ENCODE measurements at regions not wholly inside any gene's neighbourhood (a gene's known extent, or its start where the extent isn't known, plus 50 kb on each side); places are given as distances from the start of the nearest gene placed in this dataset.

DNA sequence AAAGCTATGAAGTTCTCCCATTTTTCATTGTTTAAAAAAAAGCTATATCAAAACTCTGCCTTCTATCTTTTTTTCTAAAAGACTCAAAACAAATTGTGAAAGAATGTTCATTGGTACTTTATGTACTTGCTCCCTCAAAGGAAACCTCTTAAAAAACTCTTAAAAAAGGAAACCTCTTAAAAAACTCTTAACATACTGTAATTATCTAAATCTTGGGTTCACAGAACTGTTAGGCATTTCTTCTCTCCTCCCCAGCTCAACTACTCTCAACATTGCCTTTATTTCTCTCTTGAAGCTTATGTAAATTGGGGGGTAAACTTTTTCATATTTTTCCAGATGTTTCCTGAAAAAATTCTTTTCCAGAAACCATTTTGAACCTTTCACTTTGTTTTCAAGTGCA lies 330.5 kb upstream of the SLC39A10 start (continued):
- TF ChIP-seq, protein P1, sequence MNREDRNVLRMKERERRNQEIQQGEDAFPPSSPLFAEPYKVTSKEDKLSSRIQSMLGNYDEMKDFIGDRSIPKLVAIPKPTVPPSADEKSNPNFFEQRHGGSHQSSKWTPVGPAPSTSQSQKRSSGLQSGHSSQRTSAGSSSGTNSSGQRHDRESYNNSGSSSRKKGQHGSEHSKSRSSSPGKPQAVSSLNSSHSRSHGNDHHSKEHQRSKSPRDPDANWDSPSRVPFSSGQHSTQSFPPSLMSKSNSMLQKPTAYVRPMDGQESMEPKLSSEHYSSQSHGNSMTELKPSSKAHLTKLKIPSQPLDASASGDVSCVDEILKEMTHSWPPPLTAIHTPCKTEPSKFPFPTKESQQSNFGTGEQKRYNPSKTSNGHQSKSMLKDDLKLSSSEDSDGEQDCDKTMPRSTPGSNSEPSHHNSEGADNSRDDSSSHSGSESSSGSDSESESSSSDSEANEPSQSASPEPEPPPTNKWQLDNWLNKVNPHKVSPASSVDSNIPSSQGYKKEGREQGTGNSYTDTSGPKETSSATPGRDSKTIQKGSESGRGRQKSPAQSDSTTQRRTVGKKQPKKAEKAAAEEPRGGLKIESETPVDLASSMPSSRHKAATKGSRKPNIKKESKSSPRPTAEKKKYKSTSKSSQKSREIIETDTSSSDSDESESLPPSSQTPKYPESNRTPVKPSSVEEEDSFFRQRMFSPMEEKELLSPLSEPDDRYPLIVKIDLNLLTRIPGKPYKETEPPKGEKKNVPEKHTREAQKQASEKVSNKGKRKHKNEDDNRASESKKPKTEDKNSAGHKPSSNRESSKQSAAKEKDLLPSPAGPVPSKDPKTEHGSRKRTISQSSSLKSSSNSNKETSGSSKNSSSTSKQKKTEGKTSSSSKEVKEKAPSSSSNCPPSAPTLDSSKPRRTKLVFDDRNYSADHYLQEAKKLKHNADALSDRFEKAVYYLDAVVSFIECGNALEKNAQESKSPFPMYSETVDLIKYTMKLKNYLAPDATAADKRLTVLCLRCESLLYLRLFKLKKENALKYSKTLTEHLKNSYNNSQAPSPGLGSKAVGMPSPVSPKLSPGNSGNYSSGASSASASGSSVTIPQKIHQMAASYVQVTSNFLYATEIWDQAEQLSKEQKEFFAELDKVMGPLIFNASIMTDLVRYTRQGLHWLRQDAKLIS (CRISPR knock-in tag; IDR thresholded peaks at IDR 0.05; ENCODE audit: borderline replicate concordance), result no peak
- TF ChIP-seq ZNF219 (CRISPR knock-in tag; IDR thresholded peaks at IDR 0.05; ENCODE audit: borderline replicate concordance) (no peak), IRF2 (CRISPR knock-in tag; IDR thresholded peaks at IDR 0.05; ENCODE audit: borderline replicate concordance, low read depth) (no peak)

DNA sequence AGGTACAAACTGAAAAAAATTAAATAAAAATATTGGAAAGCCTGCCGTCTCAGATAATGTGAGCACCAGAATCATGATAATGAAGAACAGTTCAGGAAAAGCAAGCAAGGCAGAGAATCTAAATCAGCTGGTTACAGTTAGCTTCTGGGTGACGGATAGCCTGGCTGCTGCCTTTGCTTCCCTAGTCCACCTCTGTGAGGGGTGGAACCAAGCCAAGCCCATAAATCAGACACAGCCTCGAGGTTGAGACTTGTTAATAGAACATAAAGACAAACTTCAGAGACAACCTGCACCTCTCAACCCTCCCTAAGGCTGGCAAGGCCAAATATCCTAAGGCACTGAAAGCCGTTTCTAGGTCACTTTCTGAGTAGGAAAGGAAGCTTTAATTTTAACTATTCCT lies 334.7 kb upstream of the SLC39A10 start:
- TF ChIP-seq, protein P2, sequence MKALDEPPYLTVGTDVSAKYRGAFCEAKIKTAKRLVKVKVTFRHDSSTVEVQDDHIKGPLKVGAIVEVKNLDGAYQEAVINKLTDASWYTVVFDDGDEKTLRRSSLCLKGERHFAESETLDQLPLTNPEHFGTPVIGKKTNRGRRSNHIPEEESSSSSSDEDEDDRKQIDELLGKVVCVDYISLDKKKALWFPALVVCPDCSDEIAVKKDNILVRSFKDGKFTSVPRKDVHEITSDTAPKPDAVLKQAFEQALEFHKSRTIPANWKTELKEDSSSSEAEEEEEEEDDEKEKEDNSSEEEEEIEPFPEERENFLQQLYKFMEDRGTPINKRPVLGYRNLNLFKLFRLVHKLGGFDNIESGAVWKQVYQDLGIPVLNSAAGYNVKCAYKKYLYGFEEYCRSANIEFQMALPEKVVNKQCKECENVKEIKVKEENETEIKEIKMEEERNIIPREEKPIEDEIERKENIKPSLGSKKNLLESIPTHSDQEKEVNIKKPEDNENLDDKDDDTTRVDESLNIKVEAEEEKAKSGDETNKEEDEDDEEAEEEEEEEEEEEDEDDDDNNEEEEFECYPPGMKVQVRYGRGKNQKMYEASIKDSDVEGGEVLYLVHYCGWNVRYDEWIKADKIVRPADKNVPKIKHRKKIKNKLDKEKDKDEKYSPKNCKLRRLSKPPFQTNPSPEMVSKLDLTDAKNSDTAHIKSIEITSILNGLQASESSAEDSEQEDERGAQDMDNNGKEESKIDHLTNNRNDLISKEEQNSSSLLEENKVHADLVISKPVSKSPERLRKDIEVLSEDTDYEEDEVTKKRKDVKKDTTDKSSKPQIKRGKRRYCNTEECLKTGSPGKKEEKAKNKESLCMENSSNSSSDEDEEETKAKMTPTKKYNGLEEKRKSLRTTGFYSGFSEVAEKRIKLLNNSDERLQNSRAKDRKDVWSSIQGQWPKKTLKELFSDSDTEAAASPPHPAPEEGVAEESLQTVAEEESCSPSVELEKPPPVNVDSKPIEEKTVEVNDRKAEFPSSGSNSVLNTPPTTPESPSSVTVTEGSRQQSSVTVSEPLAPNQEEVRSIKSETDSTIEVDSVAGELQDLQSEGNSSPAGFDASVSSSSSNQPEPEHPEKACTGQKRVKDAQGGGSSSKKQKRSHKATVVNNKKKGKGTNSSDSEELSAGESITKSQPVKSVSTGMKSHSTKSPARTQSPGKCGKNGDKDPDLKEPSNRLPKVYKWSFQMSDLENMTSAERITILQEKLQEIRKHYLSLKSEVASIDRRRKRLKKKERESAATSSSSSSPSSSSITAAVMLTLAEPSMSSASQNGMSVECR (CRISPR knock-in tag; IDR thresholded peaks at IDR 0.05; ENCODE audit: borderline replicate concordance), result no peak
- TF ChIP-seq GTF2I (CRISPR knock-in tag; conservative IDR thresholded peaks at IDR 0.05) (no peak), ZNF281 (CRISPR knock-in tag; IDR thresholded peaks at IDR 0.05) (no peak), OVOL2 (CRISPR knock-in tag; IDR thresholded peaks at IDR 0.05; ENCODE audit: borderline replicate concordance) (no peak), STAT6 (CRISPR knock-in tag; conservative IDR thresholded peaks at IDR 0.05; ENCODE audit: low read depth) (no peak), NR3C1 (CRISPR knock-in tag; conservative IDR thresholded peaks at IDR 0.05; ENCODE audit: low read depth) (no peak), RELA (CRISPR knock-in tag; IDR thresholded peaks at IDR 0.05; ENCODE audit: borderline replicate concordance) (no peak), CBFB (CRISPR knock-in tag; IDR thresholded peaks at IDR 0.05; ENCODE audit: low read depth) (no peak), ZNF532 (CRISPR knock-in tag; IDR thresholded peaks at IDR 0.05; ENCODE audit: borderline replicate concordance) (no peak)
- TF ChIP-seq, protein P3, sequence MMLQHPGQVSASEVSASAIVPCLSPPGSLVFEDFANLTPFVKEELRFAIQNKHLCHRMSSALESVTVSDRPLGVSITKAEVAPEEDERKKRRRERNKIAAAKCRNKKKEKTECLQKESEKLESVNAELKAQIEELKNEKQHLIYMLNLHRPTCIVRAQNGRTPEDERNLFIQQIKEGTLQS (CRISPR knock-in tag; conservative IDR thresholded peaks at IDR 0.05), result no peak
- Mint-ChIP-seq H3K27me3 (ENCODE audit: low read depth) (no peaks in the 10 kb centered on the region), H3K36me3 (no peaks in the 10 kb centered on the region), H3K4me1 (no peaks in the 10 kb centered on the region), H3K4me3 (no peak overlapping the region), H3K27ac (no peak overlapping the region), H3K9me3 (peaks cover 10% of the 10 kb centered on the region)
- DNase-seq (ENCODE audit: low spot score) (no peak), ATAC-seq (no peak; the same call in 1 of the 2 replicates)
- ChIA-PET CTCF (no interaction called here), POLR2A (no interaction called here)

Data from WTC11 (cell line).